Neural progenitor cell (in vitro differentiated cells): ENCODE measurements at regions not wholly inside any gene's neighbourhood (a gene's known extent, or its start where the extent isn't known, plus 50 kb on each side); places are given as distances from the start of the nearest gene placed in this dataset.

Source experiments
- DNase-seq: peaks from one replicate; pipeline ENCODE4 v3.0.0-alpha.2; 2016; ENCODE audit warnings: low spot score
- H2AFZ ChIP-seq: fragments of 200-600 bp; sonication (generic); replicated peaks from 2 replicates; pipeline ENCODE4 v1.6.1; 2016; ENCODE audit warnings: antibody characterized with exemption
- H3F3A ChIP-seq: fragments of 200-600 bp; sonication (generic); 2 replicates; pipeline ENCODE4 v1.6.1; 2016; ENCODE audit warnings: antibody characterized with exemption, low read depth
- H3K27ac ChIP-seq: fragments of 200-600 bp; sonication (generic); 2 replicates; pipeline ENCODE4 v1.5.1; 2016; ENCODE audit warnings: mild to moderate bottlenecking
- H3K27me3 ChIP-seq: fragments of 200-600 bp; sonication (generic); 2 replicates; pipeline ENCODE4 v1.6.1; 2016; ENCODE audit warnings: mild to moderate bottlenecking, moderate library complexity
- H3K36me3 ChIP-seq: fragments of 200-600 bp; sonication (generic); 2 replicates; pipeline ENCODE4 v1.5.1; 2016
- H3K4me1 ChIP-seq: fragments of 200-600 bp; sonication (generic); 2 replicates; pipeline ENCODE4 v1.6.1; 2016; ENCODE audit warnings: mixed run types
- H3K4me2 ChIP-seq: fragments of 200-600 bp; sonication (generic); 2 replicates; pipeline ENCODE4 v1.6.1; 2016
- H3K4me3 ChIP-seq: fragments of 200-600 bp; sonication (generic); 2 replicates; pipeline ENCODE4 v1.5.1; 2016
- H3K79me2 ChIP-seq: fragments of 200-600 bp; sonication (generic); 2 replicates; pipeline ENCODE4 v1.6.1; 2016; ENCODE audit warnings: low read depth
- H3K9ac ChIP-seq: fragments of 200-600 bp; sonication (generic); 2 replicates; pipeline ENCODE4 v1.6.1; 2016
- H3K9me3 ChIP-seq: fragments of 200-600 bp; sonication (generic); 2 replicates; pipeline ENCODE4 v1.5.1; 2016; ENCODE audit warnings: low read depth
- H4K20me1 ChIP-seq: fragments of 200-600 bp; sonication (generic); 2 replicates; pipeline ENCODE4 v1.6.1; 2016; ENCODE audit warnings: low read depth
- H3K27ac Mint-ChIP-seq: 3 replicates; pipeline ENCODE4 v1.8.0; 2021; ENCODE audit warnings: mixed read lengths
- H3K27me3 Mint-ChIP-seq: 2 replicates; pipeline ENCODE4 v1.8.0; 2022; ENCODE audit warnings: low read depth, mild to moderate bottlenecking, inconsistent platforms, moderate library complexity, mixed read lengths; ENCODE audit not compliant: insufficient read depth
- H3K36me3 Mint-ChIP-seq: 3 replicates; pipeline ENCODE4 v1.8.0; 2021; ENCODE audit warnings: mixed read lengths
- H3K4me1 Mint-ChIP-seq: 3 replicates; pipeline ENCODE4 v1.8.0; 2021; ENCODE audit warnings: mixed read lengths
- H3K4me3 Mint-ChIP-seq: 3 replicates; pipeline ENCODE4 v1.8.0; 2021; ENCODE audit warnings: mild to moderate bottlenecking, moderate library complexity, mixed read lengths
- H3K9me3 Mint-ChIP-seq: 3 replicates; pipeline ENCODE4 v1.8.0; 2020; ENCODE audit warnings: mixed read lengths
- CTCF ChIP-seq: fragments of 200-600 bp; sonication (generic); IDR thresholded peaks from 2 replicates; pipeline ENCODE4 v1.5.1; 2017; ENCODE audit warnings: antibody characterized with exemption, mild to moderate bottlenecking
- EZH2 ChIP-seq: fragments of 200-600 bp; sonication (generic); IDR thresholded peaks from 2 replicates; pipeline ENCODE4 v1.6.1; 2017; ENCODE audit warnings: antibody characterized with exemption, mild to moderate bottlenecking, moderate library complexity
- EZH2phosphoT487 ChIP-seq: fragments of 200-600 bp; sonication (generic); IDR thresholded peaks from 2 replicates; pipeline ENCODE4 v1.6.1; 2017; ENCODE audit warnings: antibody characterized with exemption

GRCh38 chr22:47357086-47357485 lies 594.6 kb downstream of the TBC1D22A start:
- no peak for DNase-seq
- Mint-ChIP-seq H3K4me3 (no peak overlapping the region), H3K36me3 (no peaks in the 10 kb centered on the region), H3K4me1 (peaks cover 2% of the 10 kb centered on the region), H3K27ac (no peak overlapping the region), H3K9me3 (peaks cover 20% of the 10 kb centered on the region), H3K27me3 (peaks cover 8% of the 10 kb centered on the region)
- no peaks in the 10 kb centered on the region for H3K79me2 ChIP-seq
- H3K27ac ChIP-seq: no peak overlapping the region
- H2AFZ ChIP-seq: no peak overlapping the region
- H3K9ac ChIP-seq: no peak overlapping the region
- no peaks in the 10 kb centered on the region for H3F3A ChIP-seq
- no peaks in the 10 kb centered on the region for H3K27me3 ChIP-seq
- peaks cover 15% of the 10 kb centered on the region for H3K9me3 ChIP-seq
- H4K20me1 ChIP-seq: no peaks in the 10 kb centered on the region
- TF ChIP-seq EZH2phosphoT487: no peak
- TF ChIP-seq EZH2: no peak
- TF ChIP-seq CTCF: no peak
- H3K4me3 ChIP-seq: no peak overlapping the region
- no peaks in the 10 kb centered on the region for H3K4me1 ChIP-seq
- no peaks in the 10 kb centered on the region for H3K36me3 ChIP-seq
- no peak overlapping the region for H3K4me2 ChIP-seq

GRCh38 chr22:47356511-47357011 lies 594.1 kb downstream of the TBC1D22A start:
- Histone ChIP-seq H3F3A (no peaks in the 10 kb centered on the region), H3K9ac (no peak overlapping the region), H3K79me2 (no peaks in the 10 kb centered on the region), H3K9me3 (peaks cover 15% of the 10 kb centered on the region), H3K27me3 (no peaks in the 10 kb centered on the region), H3K4me2 (no peak overlapping the region), H3K36me3 (no peaks in the 10 kb centered on the region), H3K27ac (no peak overlapping the region), H3K4me1 (no peaks in the 10 kb centered on the region), H2AFZ (no peak overlapping the region), H4K20me1 (no peaks in the 10 kb centered on the region), H3K4me3 (no peak overlapping the region)
- TF ChIP-seq EZH2phosphoT487 (no peak), CTCF (no peak), EZH2 (no peak)
- no peaks in the 10 kb centered on the region for H3K36me3 Mint-ChIP-seq
- H3K4me1 Mint-ChIP-seq: peaks cover 2% of the 10 kb centered on the region
- H3K9me3 Mint-ChIP-seq: peaks cover 23% of the 10 kb centered on the region
- H3K4me3 Mint-ChIP-seq: no peak overlapping the region
- no peak overlapping the region for H3K27ac Mint-ChIP-seq
- no peak for DNase-seq
- peaks cover 8% of the 10 kb centered on the region for H3K27me3 Mint-ChIP-seq

- Mint-ChIP-seq H3K27me3 (peaks cover 10% of the 10 kb centered on the region), H3K27ac (no peak overlapping the region), H3K36me3 (no peaks in the 10 kb centered on the region), H3K9me3 (peaks cover 28% of the 10 kb centered on the region), H3K4me3 (no peak overlapping the region), H3K4me1 (peaks cover 2% of the 10 kb centered on the region)
- Histone ChIP-seq H4K20me1 (no peaks in the 10 kb centered on the region), H3K4me3 (no peak overlapping the region), H3F3A (no peaks in the 10 kb centered on the region), H3K9ac (no peak overlapping the region), H3K27me3 (no peaks in the 10 kb centered on the region), H3K36me3 (no peaks in the 10 kb centered on the region), H3K9me3 (peaks cover 10% of the 10 kb centered on the region), H3K4me2 (no peak overlapping the region), H3K27ac (no peak overlapping the region), H3K79me2 (no peaks in the 10 kb centered on the region), H3K4me1 (no peaks in the 10 kb centered on the region), H2AFZ (no peak overlapping the region)
- no peak for TF ChIP-seq EZH2phosphoT487
- no peak for TF ChIP-seq CTCF
- no peak for TF ChIP-seq EZH2
- DNase-seq: no peak
Observed at GRCh38 chr22:47355776-47356510, 593.5 kb downstream of the TBC1D22A start.
